ENCODE measurements at regions not wholly inside any gene's neighbourhood (a gene's known extent, or its start where the extent isn't known, plus 50 kb on each side); places are given as distances from the start of the nearest gene placed in this dataset.
A peak's percentile ranks its signal among the peaks of the same experiment; 100 is the strongest.

GRCh38 chr2:146801886-146802285 is 1042.9 kb upstream of the ACVR2A start:
- no peak for DNase-seq (ENCODE audit: low read depth)
- no peak overlapping the region for H3K4me3 ChIP-seq (ENCODE audit: low read length)
- TF ChIP-seq CTCF (conservative IDR thresholded peaks at IDR 0.05; ENCODE audit: low read depth, low read length) = no peak

- no peak for TF ChIP-seq CTCF (conservative IDR thresholded peaks at IDR 0.05; ENCODE audit: low read depth, low read length)
- H3K4me3 ChIP-seq (ENCODE audit: low read length) = no peak overlapping the region
- no peak for DNase-seq (ENCODE audit: low read depth)
These were observed 1058.4 kb upstream of the ACVR2A start for GRCh38 chr2:146786396-146786795.

GRCh38 chr2:146785101-146785500 is 1059.7 kb upstream of the ACVR2A start:
- H3K4me3 ChIP-seq (ENCODE audit: low read length) = no peak overlapping the region
- TF ChIP-seq CTCF (conservative IDR thresholded peaks at IDR 0.05; ENCODE audit: low read depth, low read length) = no peak
- DNase-seq (ENCODE audit: low read depth) = peak; percentile 29

GRCh38 chr2:146784602-146785001 is 1060.2 kb upstream of the ACVR2A start:
- DNase-seq (ENCODE audit: low read depth) = no peak
- no peak for TF ChIP-seq CTCF (conservative IDR thresholded peaks at IDR 0.05; ENCODE audit: low read depth, low read length)
- H3K4me3 ChIP-seq (ENCODE audit: low read length) = no peak overlapping the region

GRCh38 chr2:146777181-146777580 is 1067.6 kb upstream of the ACVR2A start:
- no peak for TF ChIP-seq CTCF (conservative IDR thresholded peaks at IDR 0.05; ENCODE audit: low read depth, low read length)
- DNase-seq (ENCODE audit: low read depth) = no peak
- no peak overlapping the region for H3K4me3 ChIP-seq (ENCODE audit: low read length)

GRCh38 chr2:146776596-146776995 is 1068.2 kb upstream of the ACVR2A start:
- H3K4me3 ChIP-seq (ENCODE audit: low read length) = no peak overlapping the region
- no peak for DNase-seq (ENCODE audit: low read depth)
- TF ChIP-seq CTCF (conservative IDR thresholded peaks at IDR 0.05; ENCODE audit: low read depth, low read length) = no peak

- H3K4me3 ChIP-seq (ENCODE audit: low read length) = no peak overlapping the region
- TF ChIP-seq CTCF (conservative IDR thresholded peaks at IDR 0.05; ENCODE audit: low read depth, low read length) = no peak
These were observed 1073.3 kb upstream of the ACVR2A start for GRCh38 chr2:146771531-146771930.

More at GRCh38 chr2:146771531-146771930, 1073.3 kb upstream of the ACVR2A start:
- no peak for DNase-seq (ENCODE audit: low read depth)
